ENCODE measurements at regions not wholly inside any gene's neighbourhood (a gene's known extent, or its start where the extent isn't known, plus 50 kb on each side); places are given as distances from the start of the nearest gene placed in this dataset. TPM values are rescaled to one million over a fixed set of nuclear protein-coding genes. Genes with fewer than 3 reads are reported as not detected.

- intact Hi-C loops (cut with micrococcal nuclease) = loop anchor here (1.0 to 10.0 kb wide), 10 partner anchors 13 to 871 kb away; partner anchors contain the start of gene TFB1M
- no peak overlapping the region for H3K4me3 Mint-ChIP-seq
- no peaks in the 10 kb centered on the region for H3K9me3 Mint-ChIP-seq
- H3K27ac Mint-ChIP-seq = peak overlapping the region; percentile 84
- H3K36me3 Mint-ChIP-seq (ENCODE audit: low read depth) = no peaks in the 10 kb centered on the region
- no peaks in the 10 kb centered on the region for H3K27me3 Mint-ChIP-seq (ENCODE audit: low read depth)
- peak; percentile 43 for DNase-seq
- peaks cover 47% of the 10 kb centered on the region for H3K4me1 Mint-ChIP-seq (ENCODE audit: low read depth)
- CTCF ChIA-PET = interaction anchor here (1.0 to 1.2 kb wide), 3 partner anchors 13 to 351 kb away, joined by 3 to 4 read pairs (median 4); no protein-coding TSS in a partner anchor
Measured at GRCh38 chr6:155523821-155524651, 68.4 kb upstream of the NOX3 start.

- CTCF ChIA-PET = no interaction called here
- Mint-ChIP-seq H3K36me3 (ENCODE audit: low read depth) (no peaks in the 10 kb centered on the region), H3K4me3 (no peak overlapping the region), H3K9me3 (no peaks in the 10 kb centered on the region), H3K4me1 (ENCODE audit: low read depth) (peaks cover 35% of the 10 kb centered on the region), H3K27me3 (ENCODE audit: low read depth) (no peaks in the 10 kb centered on the region), H3K27ac (no peak overlapping the region)
- intact Hi-C loops (cut with micrococcal nuclease) = loop anchor here (5.0 to 10.0 kb wide), 4 partner anchors 334 to 873 kb away; no protein-coding TSS in a partner anchor
- no peak for DNase-seq
Measured at GRCh38 chr6:155521719-155522118, 66.1 kb upstream of the NOX3 start.

GRCh38 chr6:155520078-155520477 is 64.4 kb upstream of the NOX3 start:
- H3K4me1 Mint-ChIP-seq (ENCODE audit: low read depth) = peaks cover 30% of the 10 kb centered on the region
- CTCF ChIA-PET = no interaction called here
- intact Hi-C loops (cut with micrococcal nuclease) = loop anchor here (5.0 to 10.0 kb wide), 4 partner anchors 333 to 875 kb away; no protein-coding TSS in a partner anchor
- H3K4me3 Mint-ChIP-seq = no peak overlapping the region
- DNase-seq = no peak
- no peaks in the 10 kb centered on the region for H3K27me3 Mint-ChIP-seq (ENCODE audit: low read depth)
- peaks cover under 1% of the 10 kb centered on the region for H3K9me3 Mint-ChIP-seq
- H3K36me3 Mint-ChIP-seq (ENCODE audit: low read depth) = peaks cover under 1% of the 10 kb centered on the region
- no peak overlapping the region for H3K27ac Mint-ChIP-seq

DNA sequence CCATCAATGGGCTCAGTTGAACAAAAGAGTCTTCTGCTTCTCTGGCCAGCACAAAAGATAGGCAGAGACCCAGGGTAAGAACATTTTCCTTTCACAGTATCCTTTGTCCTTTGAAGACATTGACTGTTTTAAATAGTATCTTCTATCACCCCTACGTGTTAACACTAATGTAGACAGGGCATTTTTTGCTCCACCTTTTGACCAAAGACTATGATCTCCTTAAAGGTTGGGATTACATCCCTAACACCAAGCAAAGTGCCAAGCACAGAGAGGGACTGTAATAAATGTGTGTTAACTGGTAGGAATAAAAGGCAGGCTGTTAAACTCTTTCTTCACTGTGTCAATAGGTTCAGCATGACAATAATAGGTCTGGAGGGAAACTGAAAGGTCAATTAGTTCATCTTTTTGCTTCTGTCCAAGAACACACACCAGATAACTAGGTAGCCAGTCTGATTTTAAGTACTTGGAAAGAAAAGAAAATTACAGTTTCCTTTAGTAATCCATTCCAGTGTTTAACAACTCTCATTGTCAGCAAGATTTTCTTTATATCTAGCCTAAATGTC is 63.6 kb upstream of the NOX3 start:
- Mint-ChIP-seq H3K27me3 (ENCODE audit: low read depth) (no peaks in the 10 kb centered on the region), H3K27ac (no peak overlapping the region), H3K9me3 (peaks cover 1% of the 10 kb centered on the region), H3K36me3 (ENCODE audit: low read depth) (peaks cover 1% of the 10 kb centered on the region), H3K4me1 (ENCODE audit: low read depth) (peaks cover 24% of the 10 kb centered on the region), H3K4me3 (no peak overlapping the region)
- CTCF ChIA-PET = no interaction called here
- intact Hi-C loops (cut with micrococcal nuclease) = loop anchor here (10.0 kb wide), 2 partner anchors 844 to 1274 kb away; no protein-coding TSS in a partner anchor
- DNase-seq = no peak

DNA sequence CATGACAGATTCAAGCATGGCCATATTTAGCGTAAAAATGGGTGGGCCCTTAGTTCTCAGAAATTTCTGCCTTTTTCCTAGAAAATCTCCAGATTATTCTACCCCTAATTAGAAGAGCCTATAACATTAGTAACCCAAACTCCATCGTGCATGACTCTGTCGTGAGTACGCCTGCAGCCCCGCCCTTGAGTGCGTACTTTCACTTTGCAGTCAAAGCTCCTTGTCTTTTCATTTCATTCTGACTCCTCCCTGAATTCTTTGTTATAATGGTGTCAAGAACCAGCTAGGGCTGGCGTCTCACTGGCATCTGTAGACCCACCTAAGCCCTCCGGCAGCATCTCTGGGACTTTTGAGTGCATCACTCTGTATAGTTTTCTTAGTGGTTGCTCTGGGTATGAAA is 61.7 kb upstream of the NOX3 start:
- H3K4me1 Mint-ChIP-seq (ENCODE audit: low read depth) = peaks cover 7% of the 10 kb centered on the region
- no peak overlapping the region for H3K4me3 Mint-ChIP-seq
- H3K9me3 Mint-ChIP-seq = peaks cover 1% of the 10 kb centered on the region
- DNase-seq = no peak
- intact Hi-C loops (cut with micrococcal nuclease) = loop anchor here (10.0 kb wide), 2 partner anchors 842 to 1272 kb away; no protein-coding TSS in a partner anchor
- H3K36me3 Mint-ChIP-seq (ENCODE audit: low read depth) = peaks cover 1% of the 10 kb centered on the region
- CTCF ChIA-PET = interaction anchor here (0.7 kb wide), 1 partner anchor 15 kb away, joined by 3 read pairs; no protein-coding TSS in a partner anchor
- H3K27me3 Mint-ChIP-seq (ENCODE audit: low read depth) = no peaks in the 10 kb centered on the region
- no peak overlapping the region for H3K27ac Mint-ChIP-seq

DNA sequence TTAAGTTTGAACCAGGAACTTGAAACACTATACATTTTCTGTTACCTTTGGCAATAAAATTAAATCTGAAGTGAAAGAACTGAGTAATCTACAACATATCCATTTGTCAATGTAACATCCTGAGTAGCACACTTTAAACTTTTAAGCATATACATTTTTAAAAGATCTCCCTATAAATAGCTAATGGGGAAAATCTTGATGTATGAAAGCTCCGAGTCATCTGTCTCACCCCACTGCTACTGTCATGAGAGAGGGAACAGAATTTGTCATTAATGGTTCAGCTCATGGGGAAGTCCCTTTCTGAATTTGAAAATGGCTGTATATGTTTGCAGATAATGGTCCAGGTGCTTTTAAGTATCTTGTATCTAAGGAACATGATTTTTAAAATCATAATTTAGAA is 55.2 kb upstream of the NOX3 start:
- peak; percentile 40 for DNase-seq
- Mint-ChIP-seq H3K27me3 (ENCODE audit: low read depth) (no peaks in the 10 kb centered on the region), H3K36me3 (ENCODE audit: low read depth) (peaks cover 1% of the 10 kb centered on the region), H3K27ac (peak overlapping the region; percentile 73), H3K9me3 (peaks cover 1% of the 10 kb centered on the region), H3K4me1 (ENCODE audit: low read depth) (peaks cover 23% of the 10 kb centered on the region), H3K4me3 (no peak overlapping the region)
- intact Hi-C loops (cut with micrococcal nuclease) = loop anchor here (1.0 to 10.0 kb wide), 6 partner anchors 13 to 1266 kb away; no protein-coding TSS in a partner anchor
- CTCF ChIA-PET = interaction anchor here (0.7 to 1.0 kb wide), 3 partner anchors 13 to 179 kb away, joined by 3 to 4 read pairs (median 4); no protein-coding TSS in a partner anchor

DNA sequence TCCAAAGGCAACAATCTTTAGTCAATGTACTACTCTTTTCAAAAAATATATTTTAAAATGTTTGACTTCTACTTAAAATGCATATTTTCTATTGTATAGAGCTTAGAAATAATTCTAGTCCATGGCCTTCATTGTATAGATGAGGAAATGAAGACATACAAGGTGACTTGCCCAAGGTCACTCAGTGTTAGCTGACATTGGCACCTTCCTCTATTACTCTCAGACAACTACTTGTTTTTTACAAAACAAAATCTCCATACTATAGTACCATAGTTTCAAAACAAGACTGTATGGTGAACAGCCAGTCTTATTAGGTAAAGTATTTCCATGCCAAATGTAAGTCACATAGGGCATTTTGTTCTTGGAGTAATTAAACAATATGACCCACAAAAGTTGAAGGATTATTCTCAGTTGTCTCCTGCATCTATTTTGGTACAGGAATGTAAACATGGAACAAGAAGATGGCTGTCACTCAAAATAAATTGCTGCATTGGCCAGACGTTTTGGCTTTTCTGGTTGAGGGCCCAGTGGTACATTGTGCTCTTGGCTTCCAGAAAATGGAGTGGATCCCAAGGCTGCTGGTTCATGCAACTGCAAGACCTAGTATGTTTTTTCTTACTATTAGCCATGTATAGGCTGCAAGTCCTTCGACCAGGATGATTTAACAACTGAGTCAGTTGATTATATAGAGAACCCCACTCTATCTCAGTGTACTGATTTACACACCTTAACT is 54.3 kb upstream of the NOX3 start:
- Mint-ChIP-seq H3K4me1 (ENCODE audit: low read depth) (peaks cover 30% of the 10 kb centered on the region), H3K9me3 (no peaks in the 10 kb centered on the region), H3K27ac (peak overlapping the region; percentile 73), H3K36me3 (ENCODE audit: low read depth) (no peaks in the 10 kb centered on the region), H3K27me3 (ENCODE audit: low read depth) (no peaks in the 10 kb centered on the region), H3K4me3 (no peak overlapping the region)
- intact Hi-C loops (cut with micrococcal nuclease) = loop anchor here (5.0 to 10.0 kb wide), 3 partner anchors 835 to 1265 kb away; no protein-coding TSS in a partner anchor
- DNase-seq = no peak
- CTCF ChIA-PET = interaction anchor here (0.9 kb wide), 1 partner anchor 176 kb away, joined by 5 read pairs; no protein-coding TSS in a partner anchor

DNA sequence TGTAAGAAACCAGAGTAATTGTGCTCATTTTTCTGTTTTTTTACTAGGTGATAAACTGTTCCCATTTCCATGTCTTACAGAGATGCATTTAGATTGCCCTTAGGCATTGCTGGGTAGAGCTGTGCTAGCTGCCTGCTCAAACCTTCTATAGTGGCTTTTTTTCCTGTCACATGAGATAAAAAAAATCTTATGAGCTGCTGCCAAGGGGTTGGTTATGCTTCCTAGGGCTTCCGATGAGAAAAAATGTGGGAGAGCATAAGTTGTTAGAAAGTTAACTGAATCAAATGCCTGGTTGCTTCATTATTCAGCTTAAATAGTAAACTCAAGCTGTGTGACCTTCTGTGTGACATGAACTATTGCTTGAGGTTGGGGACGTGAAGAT is 50.0 kb upstream of the NOX3 start:
- Mint-ChIP-seq H3K36me3 (ENCODE audit: low read depth) (peaks cover 4% of the 10 kb centered on the region), H3K9me3 (peaks cover 7% of the 10 kb centered on the region)

More for the DNA sequence above, 50.0 kb upstream of the NOX3 start:
- intact Hi-C loops (cut with micrococcal nuclease) = no loop called here
- CTCF ChIA-PET = interaction anchor here (1.2 to 2.5 kb wide), 2 partner anchors 9 to 26 kb away, joined by 3 to 12 read pairs; no protein-coding TSS in a partner anchor
- no peak for DNase-seq
- Mint-ChIP-seq H3K4me3 (peak overlapping the region; percentile 3), H3K27ac (no peak overlapping the region), H3K27me3 (ENCODE audit: low read depth) (no peaks in the 10 kb centered on the region), H3K4me1 (ENCODE audit: low read depth) (peaks cover 22% of the 10 kb centered on the region)

Small RNAs in the stretch of these regions (microRNA-seq; reads per million reads assigned to microRNA genes)
- not detected for gene MIR1202 (ENCODE audit: borderline microRNAs expressed, borderline replicate concordance)

Data from activated naive CD4-positive, alpha-beta T cell treated with anti-CD3 and anti-CD28 coated beads for 36 hours (primary cell).